Ecto neural progenitor cell (in vitro differentiated cells): ENCODE measurements at regions not wholly inside any gene's neighbourhood (a gene's known extent, or its start where the extent isn't known, plus 50 kb on each side); places are given as distances from the start of the nearest gene placed in this dataset.
"Not testable (repeated sequence)": the region's sequence is repeated elsewhere in the genome, so short reads cannot be mapped to it uniquely, and the experiment has no call there.

ENCODE experiments used
- DNase-seq: peaks from one replicate; pipeline ENCODE4 v3.0.0-alpha.2; 2018; ENCODE audit warnings: low spot score

DNA sequence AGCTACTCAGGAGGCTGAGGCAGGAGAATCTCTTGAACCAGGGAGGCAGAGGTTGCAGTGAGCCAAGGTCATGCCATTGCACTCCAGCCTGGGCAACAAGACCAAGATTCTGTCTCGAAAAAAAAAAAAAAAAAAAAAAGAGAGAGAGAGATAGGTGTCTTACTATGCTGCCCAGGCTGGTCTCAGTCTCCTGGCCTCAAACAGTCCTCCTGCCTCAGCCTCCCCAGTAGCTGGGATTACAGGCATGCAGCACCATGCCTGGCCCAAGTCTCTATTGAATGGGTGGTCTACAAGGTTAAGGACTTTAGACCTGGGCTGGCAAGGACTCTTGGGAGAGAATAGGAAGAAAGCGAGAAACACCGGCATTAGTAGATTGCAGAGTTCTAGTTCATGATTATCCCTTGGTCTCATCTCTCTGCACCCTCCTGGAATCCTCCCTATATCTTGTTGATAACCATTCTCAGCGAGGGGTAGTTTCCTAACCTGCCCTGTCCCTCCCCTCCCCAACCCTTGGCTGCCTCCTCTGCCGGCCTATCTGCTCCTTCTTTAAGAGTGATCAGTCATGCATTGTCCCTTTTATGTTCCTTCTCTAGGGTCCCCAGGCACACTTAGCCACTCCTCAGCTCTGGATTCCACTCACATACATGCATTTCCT is 128.1 kb upstream of the MAP1LC3B2 start:
- no peak for DNase-seq

DNA sequence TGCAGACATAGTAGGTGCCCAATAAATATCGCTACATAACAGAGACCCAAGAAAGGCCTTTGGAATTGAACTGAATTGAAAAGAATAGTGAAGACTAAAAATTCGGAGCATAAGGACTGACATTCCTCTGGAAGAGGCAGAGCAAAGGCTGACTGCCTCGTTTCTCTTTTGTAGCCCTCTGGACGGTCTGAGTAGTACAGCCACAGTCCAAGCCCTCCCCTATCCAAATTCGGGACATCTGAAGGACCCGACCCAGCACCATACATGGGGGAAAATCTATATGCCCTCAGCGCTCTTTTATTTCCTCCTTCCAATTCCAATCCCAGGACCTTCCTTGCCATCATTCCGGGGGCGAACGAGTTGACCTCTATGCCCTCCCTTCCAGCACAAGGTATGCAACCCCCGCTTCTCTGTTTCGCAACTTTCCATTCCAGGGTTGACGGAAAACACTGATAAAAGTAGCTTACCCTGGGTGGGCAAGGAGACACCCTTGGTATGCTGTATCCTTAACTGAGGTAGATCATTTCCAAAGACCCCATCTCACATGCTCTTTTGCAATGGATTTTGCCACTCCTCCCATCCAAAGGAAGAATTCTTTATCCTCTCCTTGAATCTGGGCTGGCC is 127.4 kb upstream of the MAP1LC3B2 start:
- DNase-seq: no peak

DNA sequence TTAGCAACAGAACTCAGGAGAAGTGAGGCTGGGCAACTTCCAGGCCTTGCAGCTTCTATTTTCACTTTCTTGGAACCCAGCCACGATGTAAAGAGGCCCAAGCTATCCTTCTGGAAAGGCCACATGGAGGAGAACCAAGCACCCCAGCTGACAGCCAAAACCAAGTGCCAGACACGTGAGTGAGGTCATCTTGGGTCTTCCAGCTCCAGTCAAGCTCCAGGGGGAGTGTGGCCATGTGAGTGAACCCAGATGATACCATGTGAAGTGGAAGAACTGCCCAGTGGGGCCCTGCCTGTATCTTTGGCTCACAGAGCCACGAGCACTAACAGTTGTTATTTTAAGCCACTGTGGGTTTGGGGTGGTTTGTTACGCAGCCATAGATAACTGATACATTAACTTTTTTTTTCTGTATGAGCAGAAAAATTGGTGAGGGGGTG is 126.8 kb upstream of the MAP1LC3B2 start:
- no peak for DNase-seq

DNA sequence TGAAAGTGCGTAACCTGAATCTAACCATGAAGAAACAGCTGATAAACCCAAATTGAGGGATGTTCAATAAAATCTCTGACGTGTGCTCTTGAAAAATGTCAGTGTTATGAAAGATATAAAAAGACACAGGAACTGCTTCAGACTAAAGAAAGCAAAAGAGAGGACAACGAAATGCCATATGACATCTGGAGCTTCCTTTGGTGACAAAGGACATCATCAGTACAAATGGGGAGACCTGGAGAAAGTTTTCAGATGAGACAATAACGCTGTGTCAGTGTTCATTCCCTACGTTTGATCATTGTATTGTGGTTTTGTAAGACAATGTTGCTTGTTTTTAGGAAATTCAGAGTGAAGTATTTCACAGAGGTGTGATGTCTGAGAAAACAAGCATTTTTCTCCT is 125.9 kb upstream of the MAP1LC3B2 start:
- no peak for DNase-seq

DNA sequence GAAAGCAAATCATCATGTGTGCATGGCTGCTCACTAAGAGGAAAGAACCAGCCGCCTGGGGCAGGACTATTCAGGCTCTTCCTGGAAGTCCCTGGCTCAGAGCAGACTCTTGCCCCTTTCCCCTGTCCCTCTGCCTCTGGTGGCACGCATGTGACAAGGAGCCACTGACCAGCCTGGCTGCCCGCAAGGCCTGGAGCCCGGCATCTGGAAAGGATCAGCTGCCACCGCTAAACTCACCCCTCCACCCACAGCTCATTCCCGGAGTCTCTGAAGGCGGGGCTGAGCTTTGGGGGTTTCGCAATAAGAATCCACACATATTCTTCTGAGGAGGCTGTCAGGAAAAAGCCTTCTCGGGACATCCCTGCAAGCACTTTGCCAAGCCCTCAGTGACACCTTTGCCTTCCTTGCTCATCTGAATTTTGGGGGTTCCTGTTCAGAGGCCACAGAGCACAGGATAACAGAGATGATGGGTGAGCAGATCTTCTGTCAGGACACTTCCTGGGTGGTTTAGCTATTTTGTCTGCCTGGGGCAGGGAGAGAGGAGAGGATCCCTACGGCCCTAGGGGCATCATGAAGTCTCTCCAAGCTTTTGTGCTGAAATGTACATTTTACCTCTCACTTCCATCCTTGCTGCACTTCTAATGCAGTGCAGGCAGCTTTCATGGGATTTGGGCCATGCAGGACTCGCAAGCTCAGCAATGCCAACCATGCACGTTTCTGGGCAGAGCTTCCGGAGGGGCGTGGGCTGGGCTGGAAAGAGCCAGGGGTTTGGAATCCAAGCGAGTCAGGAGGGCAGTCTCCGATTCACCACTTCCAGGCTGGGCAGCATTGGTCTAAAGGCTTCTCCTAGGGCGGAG is 124.8 kb upstream of the MAP1LC3B2 start:
- peak; percentile 87 for DNase-seq

DNA sequence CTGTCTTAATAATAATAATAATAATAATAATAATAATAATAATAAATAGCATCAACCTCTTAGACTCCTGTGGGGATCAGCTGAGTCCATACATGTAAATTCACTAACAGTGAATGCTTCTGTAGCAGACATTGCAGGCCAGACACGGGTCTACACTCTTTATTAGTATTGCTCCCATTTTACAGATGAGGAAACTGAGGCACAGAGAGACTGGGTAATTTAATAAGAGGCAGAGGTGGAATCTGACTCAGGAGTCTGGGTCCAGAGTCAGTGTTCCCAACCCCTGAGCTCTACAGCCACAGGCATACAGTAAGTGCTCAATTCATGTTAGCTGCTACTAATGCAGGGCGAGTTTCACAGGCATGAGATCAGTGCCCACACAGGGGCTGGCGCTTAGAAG is 123.2 kb upstream of the MAP1LC3B2 start:
- DNase-seq: no peak

DNA sequence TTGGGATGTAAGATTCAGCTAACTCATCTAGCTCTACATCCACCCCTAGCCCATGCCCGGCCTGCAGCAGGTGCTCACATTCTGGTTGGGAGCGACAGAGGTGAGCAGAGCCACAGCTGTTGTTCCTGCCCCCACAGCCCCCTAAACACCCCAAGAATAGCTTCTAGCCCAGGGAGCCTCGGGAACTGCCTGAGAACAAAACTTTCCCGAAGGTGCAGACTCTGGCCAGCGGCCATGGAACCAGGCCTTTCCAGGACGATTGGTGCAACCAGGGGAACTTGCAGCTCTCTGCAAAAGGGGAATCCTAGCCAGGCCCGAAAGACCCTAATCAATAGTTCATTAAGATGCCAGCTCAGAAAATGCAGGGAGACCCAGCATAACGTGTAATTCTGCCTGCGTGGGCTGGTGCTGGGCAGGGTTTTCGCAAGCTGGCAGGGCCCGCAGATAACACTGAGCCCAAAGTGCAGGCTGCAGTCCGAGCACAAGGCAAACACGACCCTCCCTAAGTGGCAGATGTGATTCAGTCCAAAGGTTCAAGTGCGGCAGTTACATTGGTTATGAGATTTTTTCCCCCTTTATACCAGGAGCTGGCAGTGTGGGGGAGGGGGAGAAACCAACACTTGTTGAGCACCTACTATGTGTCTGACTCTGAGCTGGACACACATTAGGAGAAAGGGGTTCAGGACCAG is 122.5 kb upstream of the MAP1LC3B2 start:
- DNase-seq: no peak

DNA sequence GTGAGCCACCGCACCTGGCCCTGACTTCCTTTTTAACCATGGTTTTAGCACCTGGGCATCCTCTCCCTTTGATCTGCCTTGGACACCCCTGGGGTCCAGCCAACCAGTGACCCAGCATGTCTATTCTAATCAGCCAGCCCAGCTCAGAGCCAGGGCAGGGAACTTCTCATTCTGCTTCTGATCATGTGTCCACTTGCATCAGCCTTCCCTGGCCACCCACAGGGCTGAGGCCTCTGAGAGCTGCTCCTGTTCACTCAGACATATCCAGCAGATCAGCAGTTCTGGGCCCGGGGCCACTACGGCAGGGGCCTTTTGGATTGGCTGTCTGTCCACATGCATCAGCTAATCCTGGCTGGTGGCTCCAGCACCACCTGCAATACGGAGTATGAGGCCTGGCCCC is 117.9 kb upstream of the MAP1LC3B2 start:
- no peak for DNase-seq

DNA sequence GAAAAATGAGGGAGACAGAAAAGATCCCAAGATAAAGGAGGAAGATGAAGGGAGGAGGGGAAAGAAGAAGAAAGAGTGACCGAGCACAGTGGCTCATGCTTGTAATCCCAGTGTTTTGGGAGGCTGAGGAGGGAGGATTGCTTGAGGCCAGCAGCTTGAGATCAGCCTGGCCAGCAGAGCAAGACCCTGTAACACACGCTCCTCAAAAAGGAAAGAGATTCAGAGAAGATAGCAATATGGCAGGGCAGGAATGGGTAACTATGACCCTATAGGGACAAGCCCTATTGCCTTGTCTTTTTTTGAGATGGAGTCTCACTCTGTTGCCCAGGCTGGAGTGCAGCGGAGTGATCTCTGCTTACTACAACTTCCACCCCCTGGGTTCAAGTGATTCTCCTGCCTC is 116.9 kb upstream of the MAP1LC3B2 start:
- DNase-seq: no peak

DNA sequence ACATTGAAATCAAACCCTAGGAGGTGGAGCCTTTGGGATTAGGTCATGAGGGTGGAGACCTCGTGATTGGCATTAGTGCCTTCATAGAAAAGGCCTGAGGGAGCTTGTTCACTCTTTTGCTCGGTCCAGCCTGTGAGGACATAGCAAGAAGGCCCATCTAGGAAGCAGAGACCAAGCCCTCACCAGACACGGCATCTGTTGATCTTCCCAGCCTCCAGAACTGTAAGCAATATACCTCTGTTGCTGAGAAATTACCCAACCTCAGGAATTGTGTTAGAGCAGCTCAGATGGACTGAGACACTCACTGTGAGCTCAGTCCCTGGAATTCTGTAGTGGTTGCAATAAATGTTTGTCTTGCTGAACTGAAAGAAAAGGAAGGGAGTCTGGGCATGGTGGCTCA is 116.2 kb upstream of the MAP1LC3B2 start:
- DNase-seq: no peak

DNA sequence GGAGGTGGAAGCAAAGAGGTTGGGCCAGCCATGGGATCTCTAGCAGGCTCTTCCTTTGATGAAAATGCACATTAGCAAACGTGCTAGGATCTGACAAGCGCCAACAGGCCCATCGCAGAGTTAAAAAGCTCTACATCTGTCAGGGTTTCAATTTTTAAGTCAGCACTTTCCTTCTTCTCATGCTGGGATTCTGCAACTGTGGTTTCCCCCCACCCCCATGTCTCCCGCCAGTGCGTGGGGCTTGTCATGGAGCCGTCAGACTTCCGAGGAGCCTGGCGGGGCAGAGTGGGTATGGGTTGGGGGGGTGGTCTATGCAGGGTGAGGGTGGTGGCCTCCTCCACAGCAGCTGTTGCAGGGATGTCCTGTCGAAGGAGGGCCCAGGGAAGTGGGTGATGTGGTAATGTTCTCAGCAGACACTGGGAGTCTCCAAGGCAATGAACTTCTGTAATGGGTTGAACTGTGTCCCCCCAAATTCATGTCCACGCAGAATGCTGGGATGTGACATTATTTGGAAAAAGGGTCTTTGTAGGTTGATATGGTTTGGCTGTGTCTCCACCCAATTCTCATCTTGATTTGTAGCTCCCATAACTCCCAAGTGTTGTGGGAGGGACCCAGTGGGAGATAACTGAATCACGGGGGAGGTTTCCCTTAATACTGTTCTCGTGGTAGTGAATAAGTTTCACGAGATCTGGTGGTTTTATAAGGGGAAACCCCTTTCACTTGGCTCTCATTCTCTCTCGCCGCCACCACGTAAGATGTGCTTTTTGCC is 115.2 kb upstream of the MAP1LC3B2 start:
- no peak for DNase-seq

DNA sequence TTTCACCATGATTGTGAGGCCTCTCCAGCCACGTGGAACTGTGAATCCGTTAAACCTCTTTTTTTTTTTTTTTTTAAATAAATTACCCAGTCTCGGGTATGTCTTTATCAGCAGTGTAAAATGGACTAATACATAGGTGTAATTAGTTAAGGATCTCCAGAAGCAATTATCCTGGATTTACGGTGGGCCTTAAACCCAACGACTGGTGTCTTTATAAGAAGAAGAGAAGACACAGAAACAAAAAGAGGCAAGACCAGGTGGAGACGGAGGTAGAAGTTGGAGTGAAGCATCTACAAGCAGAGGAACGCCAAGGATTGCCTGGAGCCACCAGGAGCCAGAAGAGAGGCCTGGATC is 114.6 kb upstream of the MAP1LC3B2 start:
- no peak for DNase-seq

DNA sequence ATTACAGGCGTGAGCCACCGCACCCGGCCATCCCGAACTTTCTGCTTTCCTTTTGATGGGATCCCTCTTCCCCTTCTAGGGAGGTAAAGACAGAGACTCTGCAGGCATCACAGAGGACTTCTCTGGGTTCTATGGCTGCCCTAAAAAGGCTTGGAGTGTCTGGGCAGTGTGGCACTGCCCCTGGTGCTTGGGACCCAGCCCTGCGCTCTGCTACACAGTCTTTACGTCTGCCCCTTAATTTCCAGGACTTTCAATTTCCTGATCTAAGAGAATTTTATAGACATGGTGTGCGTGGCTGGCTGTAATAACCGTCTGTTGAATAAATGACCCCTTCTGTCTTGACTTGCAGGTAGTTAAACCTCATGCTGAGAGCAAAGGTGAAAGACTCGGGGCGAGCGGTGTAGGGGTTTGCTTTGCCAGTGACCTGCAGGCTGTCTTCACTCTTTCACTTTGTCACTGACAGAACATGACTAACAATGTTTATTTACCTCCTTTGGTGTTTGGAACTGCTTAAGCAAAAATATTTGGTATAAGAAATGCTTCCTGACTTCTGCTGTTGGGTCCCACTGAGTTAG is 110.9 kb upstream of the MAP1LC3B2 start:
- DNase-seq: no peak

DNA sequence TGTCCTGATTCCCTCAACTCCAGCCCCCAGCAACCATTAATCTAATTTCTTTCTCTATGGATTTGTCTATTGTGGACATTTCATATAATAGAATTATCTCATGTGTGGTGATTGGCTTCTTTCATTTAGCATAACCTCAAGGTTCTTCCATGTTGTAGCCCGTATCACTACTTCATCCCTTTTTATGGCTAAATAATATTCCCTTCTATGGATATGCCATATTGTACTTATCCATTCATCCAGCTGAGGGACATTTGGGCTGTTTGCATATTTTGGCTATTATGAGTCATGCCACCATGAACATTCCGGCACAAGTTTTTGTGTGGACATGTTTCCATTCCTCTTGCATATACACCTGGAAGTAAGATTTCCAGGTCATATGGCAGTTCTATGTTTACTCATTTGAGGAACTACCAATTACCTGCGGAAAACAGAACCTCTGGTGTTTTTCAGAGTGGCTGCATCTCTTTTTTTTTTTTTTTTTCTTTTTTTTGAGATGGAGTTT is 108.7 kb upstream of the MAP1LC3B2 start:
- DNase-seq: no peak

DNA sequence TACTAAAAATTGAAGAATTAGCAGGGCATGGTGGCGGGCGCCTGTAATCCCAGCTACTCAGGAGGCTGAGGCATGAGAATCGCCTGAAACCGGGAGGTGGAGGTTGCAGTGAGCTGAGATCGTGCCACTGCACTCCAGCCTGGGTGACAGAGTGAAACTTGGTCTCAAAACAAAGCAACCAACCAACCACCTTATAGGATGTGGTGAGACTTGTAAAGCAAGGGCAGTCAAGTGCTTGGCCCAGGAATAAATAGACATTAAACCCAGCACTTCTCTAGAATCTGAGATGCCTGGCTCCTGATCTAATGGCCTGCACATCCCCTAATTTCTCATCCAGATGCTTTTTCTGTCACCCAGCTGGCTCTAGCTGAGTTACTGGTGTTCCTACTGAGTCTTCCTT is 106.2 kb upstream of the MAP1LC3B2 start:
- DNase-seq: not testable (repeated sequence)

DNA sequence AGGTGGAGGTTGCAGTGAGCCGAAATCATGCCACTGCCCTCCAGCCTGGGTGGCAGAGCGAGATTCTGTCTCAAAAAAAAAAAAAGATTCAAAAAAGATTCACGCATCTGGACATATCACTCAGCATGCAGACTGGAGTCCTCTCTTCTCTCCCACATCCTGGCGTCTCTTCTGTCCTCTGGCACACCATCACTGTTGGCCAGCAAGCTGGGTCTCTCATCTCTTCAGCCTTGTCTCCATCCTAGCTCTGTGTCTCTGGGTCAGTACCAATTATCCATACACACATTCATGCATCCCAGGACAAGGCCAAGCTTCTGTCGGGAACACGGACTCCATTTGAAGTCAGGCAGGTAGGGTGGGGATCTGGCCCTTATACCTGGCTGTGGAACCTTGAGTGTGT is 105.5 kb upstream of the MAP1LC3B2 start:
- DNase-seq: no peak

DNA sequence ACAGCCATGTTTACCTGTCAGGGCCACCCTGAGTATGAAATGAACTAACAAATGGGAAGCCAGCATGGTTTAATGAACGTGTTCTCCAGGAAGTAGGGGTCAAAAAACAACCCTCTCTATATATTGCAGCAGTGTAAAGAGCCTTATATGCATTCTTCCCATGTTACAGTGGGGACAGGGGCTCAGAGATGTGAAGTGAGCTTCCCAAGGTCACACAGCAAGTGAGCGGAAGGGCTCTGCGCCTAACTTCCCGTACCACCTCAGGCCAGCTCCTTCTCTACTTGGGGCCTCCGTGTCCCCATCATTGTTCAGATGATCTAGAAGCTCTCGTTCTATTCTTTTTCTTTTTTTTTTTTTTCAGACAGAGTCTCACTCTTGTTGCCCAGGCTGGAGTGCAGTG is 105.1 kb upstream of the MAP1LC3B2 start:
- no peak for DNase-seq

DNA sequence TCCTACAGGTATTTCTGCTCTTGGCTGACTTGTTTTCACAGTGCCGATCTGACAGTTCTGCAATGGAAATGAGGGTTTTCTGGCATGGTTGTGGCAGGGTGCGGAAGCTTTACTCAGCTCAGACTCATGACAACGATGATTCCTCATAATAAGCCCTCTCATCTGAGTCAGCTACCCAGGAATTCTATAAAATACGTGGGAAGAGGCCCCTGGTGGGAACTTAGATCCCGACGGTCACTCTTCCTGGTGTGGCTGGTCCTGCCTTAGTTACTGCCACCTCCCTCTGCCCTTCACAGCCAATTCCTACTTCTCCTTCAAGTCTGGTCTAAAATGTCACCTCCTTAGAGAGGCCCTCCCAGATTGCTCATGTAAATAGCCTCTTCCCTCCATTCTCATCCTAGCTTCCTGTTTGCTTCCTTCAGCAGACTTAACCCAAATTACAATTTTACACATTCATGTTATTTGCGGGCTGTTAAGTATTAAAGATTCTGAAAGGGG is 104.2 kb upstream of the MAP1LC3B2 start:
- no peak for DNase-seq

DNA sequence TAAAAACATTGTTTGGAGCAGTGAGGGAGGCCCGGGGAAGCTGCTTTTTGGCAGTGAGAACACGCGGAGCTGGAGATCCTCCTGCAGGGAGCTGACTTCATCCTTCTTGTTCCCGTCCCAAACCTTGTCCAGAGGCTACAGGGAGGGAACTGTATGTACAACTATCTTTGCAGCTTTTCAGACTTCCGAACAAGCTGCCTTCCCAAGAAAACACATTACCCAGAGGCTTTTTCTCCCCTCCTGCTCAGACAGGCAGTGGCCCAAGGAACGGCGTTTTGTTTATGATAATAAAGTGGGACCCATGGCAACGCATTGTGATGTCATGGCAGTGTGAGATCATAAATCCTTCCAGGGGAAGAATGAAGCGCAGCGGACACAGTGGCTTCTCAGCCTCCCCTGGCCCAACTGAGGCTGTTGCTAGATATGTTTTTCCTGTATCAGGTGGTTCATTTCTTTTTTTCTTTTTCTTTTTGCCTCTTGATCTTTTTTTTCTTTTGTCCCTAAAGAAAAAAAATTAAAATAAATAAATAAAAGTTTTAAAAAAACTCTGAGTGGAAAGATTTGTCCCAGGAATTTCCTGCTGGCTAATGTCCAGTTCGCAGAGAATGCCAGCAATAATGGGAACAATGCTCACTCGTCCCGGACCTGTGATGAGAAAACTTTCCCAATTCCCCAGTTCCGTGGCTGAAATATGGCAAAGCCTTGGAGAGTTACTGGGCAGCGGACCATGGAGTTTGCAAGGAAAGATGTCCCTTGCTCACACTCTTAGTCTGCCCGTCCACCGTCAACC is 103.4 kb upstream of the MAP1LC3B2 start:
- no peak for DNase-seq

DNA sequence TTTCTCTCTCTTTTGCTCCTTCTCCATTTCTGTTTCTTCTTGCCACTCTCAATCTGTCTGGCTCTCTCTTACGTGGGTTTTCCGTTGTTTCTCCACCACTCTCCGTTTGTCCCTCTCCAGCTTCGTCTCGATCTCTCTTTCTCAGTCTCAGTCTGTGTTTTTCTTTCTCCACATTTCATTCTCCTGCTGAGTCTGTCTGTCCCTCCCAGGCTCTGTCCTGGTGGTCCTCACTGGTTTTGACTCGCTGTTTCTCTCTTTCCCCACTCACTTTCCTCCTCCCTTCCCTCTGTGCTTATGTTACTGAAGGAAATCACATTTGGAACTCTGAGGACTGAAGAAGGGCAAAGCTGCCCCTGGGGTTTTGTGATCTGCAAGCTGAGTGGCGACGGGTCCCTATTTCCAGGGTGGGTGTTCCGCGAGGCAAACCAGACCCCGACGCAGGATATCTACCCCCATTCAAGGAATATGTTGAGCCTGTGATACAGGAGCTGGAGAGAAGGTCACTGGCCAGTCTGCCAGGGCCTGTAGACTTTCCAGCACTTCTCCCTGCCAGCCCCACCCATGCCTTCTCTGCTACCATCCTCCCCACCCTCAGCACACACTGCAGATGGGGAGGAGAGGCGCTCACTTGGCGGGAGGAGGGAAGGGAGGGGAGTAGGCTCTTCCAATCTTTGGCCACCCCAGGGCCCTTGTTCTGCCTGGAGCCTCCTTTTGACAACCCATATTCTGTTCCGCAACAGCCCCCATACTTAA is 102.7 kb upstream of the MAP1LC3B2 start:
- no peak for DNase-seq
